Smooth muscle cell (in vitro differentiated cells): ENCODE measurements at regions not wholly inside any gene's neighbourhood (a gene's known extent, or its start where the extent isn't known, plus 50 kb on each side); places are given as distances from the start of the nearest gene placed in this dataset.

ENCODE experiments used
- DNase-seq: peaks from one replicate; lab custom pipeline; 2025; ENCODE audit not compliant: unreplicated experiment; lab: John Stamatoyannopoulos, UW
- H2AFZ ChIP-seq: fragments of 200-600 bp; sonication (generic); 2 replicates; pipeline ENCODE4 v1.6.0; 2016; ENCODE audit warnings: antibody characterized with exemption, low read depth, mild to moderate bottlenecking
- H3F3A ChIP-seq: fragments of 200-600 bp; sonication (generic); 2 replicates; pipeline ENCODE4 v1.6.0; 2017; ENCODE audit warnings: antibody characterized with exemption, low read depth
- H3K27ac ChIP-seq: fragments of 200-600 bp; sonication (generic); 2 replicates; pipeline ENCODE4 v1.5.1; 2016; ENCODE audit warnings: low read depth, mild to moderate bottlenecking
- H3K27me3 ChIP-seq: fragments of 200-600 bp; sonication (generic); 2 replicates; pipeline ENCODE4 v1.6.1; 2016; ENCODE audit warnings: low read depth, mild to moderate bottlenecking
- H3K36me3 ChIP-seq: fragments of 200-600 bp; sonication (generic); 2 replicates; pipeline ENCODE4 v1.5.1; 2016; ENCODE audit warnings: low read depth
- H3K4me1 ChIP-seq: fragments of 200-600 bp; sonication (generic); 2 replicates; pipeline ENCODE4 v1.5.1; 2016; ENCODE audit warnings: low read depth
- H3K4me2 ChIP-seq: fragments of 200-600 bp; sonication (generic); 2 replicates; pipeline ENCODE4 v1.6.0; 2016; ENCODE audit warnings: mild to moderate bottlenecking
- H3K4me3 ChIP-seq: fragments of 200-600 bp; sonication (generic); 2 replicates; pipeline ENCODE4 v1.5.1; 2016; ENCODE audit warnings: mild to moderate bottlenecking
- H3K79me2 ChIP-seq: fragments of 200-600 bp; sonication (generic); 2 replicates; pipeline ENCODE4 v1.6.0; 2016; ENCODE audit warnings: low read depth, mild to moderate bottlenecking
- H3K9ac ChIP-seq: fragments of 200-600 bp; sonication (generic); 2 replicates; pipeline ENCODE4 v1.6.0; 2016; ENCODE audit warnings: low read depth
- H3K9me3 ChIP-seq: fragments of 200-600 bp; sonication (generic); replicated peaks from 2 replicates; pipeline ENCODE4 v1.5.1; 2016; ENCODE audit warnings: low read depth
- H4K20me1 ChIP-seq: fragments of 200-600 bp; sonication (generic); 2 replicates; pipeline ENCODE4 v1.6.0; 2016; ENCODE audit warnings: low read depth
- WGBS: methylation state at CpG from one replicate; pipeline ENCODE4 v1.1.7; 2016; ENCODE audit warnings: low lambda C conversion rate; 5-methylcytosine and 5-hydroxymethylcytosine counted together
- TF ChIP-seq, protein P1 (sequence below): fragments of 200-600 bp; sonication (generic); IDR thresholded peaks from 2 replicates; pipeline ENCODE4 v1.5.1; 2017; ENCODE audit warnings: borderline replicate concordance, mild to moderate bottlenecking, antibody characterized with exemption; ENCODE audit not compliant: insufficient read depth, poor library complexity, severe bottlenecking

DNA sequence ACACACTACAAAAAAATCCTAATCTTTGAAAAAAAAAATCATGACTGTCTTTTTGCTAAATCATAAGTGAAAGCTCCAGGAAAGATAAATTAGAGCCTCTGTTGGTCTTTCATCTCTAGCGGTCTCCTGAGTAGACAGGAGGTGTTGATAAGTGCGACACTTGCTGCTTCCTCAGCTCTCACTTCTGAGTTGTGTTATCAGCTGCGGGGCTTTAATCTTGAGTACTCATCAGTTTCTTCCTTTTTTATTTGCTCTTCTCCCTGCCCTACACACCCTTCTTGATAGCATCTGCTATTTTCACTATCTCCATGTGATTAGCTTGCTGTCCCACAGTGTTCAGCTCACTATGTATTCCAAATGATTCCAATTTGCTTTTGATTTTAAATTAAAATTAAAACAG, 1449.2 kb downstream of the C4orf33 start:
- no peaks in the 10 kb centered on the region for H3K9me3 ChIP-seq
- H3K36me3 ChIP-seq: no peaks in the 10 kb centered on the region
- WGBS: 64% methylated on average over 3 of the region's 3 CpGs
- no peak overlapping the region for H3K4me3 ChIP-seq
- H3F3A ChIP-seq: no peaks in the 10 kb centered on the region
- no peak overlapping the region for H2AFZ ChIP-seq
- TF ChIP-seq, protein P1, sequence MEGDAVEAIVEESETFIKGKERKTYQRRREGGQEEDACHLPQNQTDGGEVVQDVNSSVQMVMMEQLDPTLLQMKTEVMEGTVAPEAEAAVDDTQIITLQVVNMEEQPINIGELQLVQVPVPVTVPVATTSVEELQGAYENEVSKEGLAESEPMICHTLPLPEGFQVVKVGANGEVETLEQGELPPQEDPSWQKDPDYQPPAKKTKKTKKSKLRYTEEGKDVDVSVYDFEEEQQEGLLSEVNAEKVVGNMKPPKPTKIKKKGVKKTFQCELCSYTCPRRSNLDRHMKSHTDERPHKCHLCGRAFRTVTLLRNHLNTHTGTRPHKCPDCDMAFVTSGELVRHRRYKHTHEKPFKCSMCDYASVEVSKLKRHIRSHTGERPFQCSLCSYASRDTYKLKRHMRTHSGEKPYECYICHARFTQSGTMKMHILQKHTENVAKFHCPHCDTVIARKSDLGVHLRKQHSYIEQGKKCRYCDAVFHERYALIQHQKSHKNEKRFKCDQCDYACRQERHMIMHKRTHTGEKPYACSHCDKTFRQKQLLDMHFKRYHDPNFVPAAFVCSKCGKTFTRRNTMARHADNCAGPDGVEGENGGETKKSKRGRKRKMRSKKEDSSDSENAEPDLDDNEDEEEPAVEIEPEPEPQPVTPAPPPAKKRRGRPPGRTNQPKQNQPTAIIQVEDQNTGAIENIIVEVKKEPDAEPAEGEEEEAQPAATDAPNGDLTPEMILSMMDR: no peak
- DNase-seq: no peak
- H3K27me3 ChIP-seq: no peaks in the 10 kb centered on the region
- no peaks in the 10 kb centered on the region for H3K79me2 ChIP-seq
- no peaks in the 10 kb centered on the region for H3K4me1 ChIP-seq
- no peak overlapping the region for H3K4me2 ChIP-seq
- no peak overlapping the region for H3K27ac ChIP-seq
- no peak overlapping the region for H3K9ac ChIP-seq
- no peaks in the 10 kb centered on the region for H4K20me1 ChIP-seq

DNA sequence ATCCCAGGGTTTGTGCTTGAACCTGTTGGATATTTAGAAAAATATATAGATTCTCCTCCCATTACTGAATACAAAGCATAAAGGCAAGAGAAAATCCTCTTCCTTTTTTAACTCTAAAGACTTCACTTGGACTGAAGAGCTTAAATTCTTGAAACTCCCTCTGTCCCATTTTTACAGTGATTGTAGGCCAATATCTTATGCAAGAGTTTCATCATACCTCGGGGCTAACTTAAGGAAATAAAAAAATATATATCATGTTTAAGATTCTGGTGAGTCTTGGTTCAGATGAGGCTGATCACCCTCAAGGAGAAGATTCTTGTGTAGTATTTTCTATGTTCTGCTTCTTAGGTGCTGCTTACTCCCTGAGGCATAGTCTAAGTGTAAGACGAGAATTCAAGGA, 1449.6 kb downstream of the C4orf33 start:
- DNase-seq: no peak

GRCh38 chr4:130559268-130559667, 1463.3 kb downstream of the C4orf33 start:
- 48% methylated on average over 2 of the region's 2 CpGs for WGBS

More for the DNA sequence above, 1449.6 kb downstream of the C4orf33 start:
- no peak overlapping the region for H3K27ac ChIP-seq
- TF ChIP-seq, protein P1: no peak
- no peaks in the 10 kb centered on the region for H3K79me2 ChIP-seq
- H4K20me1 ChIP-seq: no peaks in the 10 kb centered on the region
- H3K9me3 ChIP-seq: no peaks in the 10 kb centered on the region
- no peaks in the 10 kb centered on the region for H3K36me3 ChIP-seq
- no peaks in the 10 kb centered on the region for H3F3A ChIP-seq
- H3K4me3 ChIP-seq: no peak overlapping the region
- H3K4me1 ChIP-seq: no peaks in the 10 kb centered on the region
- no peaks in the 10 kb centered on the region for H3K27me3 ChIP-seq
- H3K9ac ChIP-seq: no peak overlapping the region
- 83% methylated on average over 2 of the region's 2 CpGs for WGBS
- H2AFZ ChIP-seq: no peak overlapping the region
- H3K4me2 ChIP-seq: no peak overlapping the region

More at GRCh38 chr4:130559268-130559667, 1463.3 kb downstream of the C4orf33 start:
- TF ChIP-seq, protein P1: no peak
- Histone ChIP-seq H3K9ac (no peak overlapping the region), H3K4me1 (peaks cover 4% of the 10 kb centered on the region), H3K27ac (no peak overlapping the region), H3K9me3 (no peaks in the 10 kb centered on the region), H3K27me3 (no peaks in the 10 kb centered on the region), H3K79me2 (no peaks in the 10 kb centered on the region), H4K20me1 (no peaks in the 10 kb centered on the region), H3K4me3 (no peak overlapping the region), H3F3A (no peaks in the 10 kb centered on the region), H2AFZ (no peak overlapping the region), H3K36me3 (no peaks in the 10 kb centered on the region), H3K4me2 (no peak overlapping the region)
- no peak for DNase-seq
